BJ (cell line): ENCODE measurements at regions not wholly inside any gene's neighbourhood (a gene's known extent, or its start where the extent isn't known, plus 50 kb on each side); places are given as distances from the start of the nearest gene placed in this dataset.

Experiments used
- CTCF ChIA-PET: fragments of 350-600 bp; formaldehyde crosslinking; extraction: SDS; loops from one replicate; lab custom pipeline; 2021; ENCODE audit warnings: antibody characterized with exemption, inconsistent platforms; lab: Yijun Ruan, JAX
- POLR2A ChIA-PET: fragments of 300-600 bp; sonication (Branson Sonifier 250); formaldehyde crosslinking; extraction: SDS; loops from one replicate; lab custom pipeline; 2021; ENCODE audit warnings: antibody characterized with exemption; lab: Charles Lee
- DNase-seq: peaks from one replicate; pipeline ENCODE4 v3.0.0-alpha.2; 2011; ENCODE audit warnings: low read depth
- H3K27me3 ChIP-seq: 2 replicates; pipeline ENCODE4 v1.6.0; 2011; ENCODE audit warnings: low read length; ENCODE audit not compliant: control insufficient read depth, insufficient read depth
- H3K36me3 ChIP-seq: 2 replicates; pipeline ENCODE4 v1.5.1; 2011; ENCODE audit warnings: low read length; ENCODE audit not compliant: control insufficient read depth, insufficient read depth
- H3K4me3 ChIP-seq: 2 replicates; pipeline ENCODE4 v1.5.1; 2011; ENCODE audit warnings: low read depth, mild to moderate bottlenecking, control low read depth, low read length
- CTCF ChIP-seq: IDR thresholded peaks from 2 replicates; pipeline ENCODE4 v1.5.1; 2011; ENCODE audit warnings: low read depth, mild to moderate bottlenecking, control low read depth, inconsistent platforms, low read length, moderate library complexity; ENCODE audit not compliant: insufficient read depth

DNA sequence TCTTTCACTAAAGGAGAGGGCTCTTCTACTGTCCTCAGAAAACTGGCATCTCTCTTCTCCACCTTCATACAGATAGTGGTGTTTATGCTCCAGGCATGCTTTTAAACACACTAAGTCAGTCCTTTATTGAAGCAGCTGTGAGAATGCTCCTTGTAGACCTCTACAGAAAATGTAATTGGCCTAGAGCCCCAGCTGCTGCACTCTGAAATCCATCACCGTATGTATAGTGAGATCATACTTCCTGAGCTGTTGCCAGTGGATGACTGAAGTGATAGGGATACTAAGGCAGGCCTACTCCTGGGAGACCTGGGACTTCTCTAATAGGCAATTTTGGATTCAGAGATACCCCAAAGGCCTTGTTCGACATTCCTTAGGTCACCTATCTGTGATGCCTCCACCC is 535.4 kb downstream of the RPS29 start:
- Histone ChIP-seq H3K27me3 (no peaks in the 10 kb centered on the region), H3K4me3 (no peak overlapping the region), H3K36me3 (no peaks in the 10 kb centered on the region)
- no peak for TF ChIP-seq CTCF
- POLR2A ChIA-PET = no interaction called here
- no peak for DNase-seq
- CTCF ChIA-PET = interaction anchor here (0.5 kb wide), 1 partner anchor 324 kb away, joined by 3 read pairs; no protein-coding TSS in a partner anchor

GRCh38 chr14:49049711-49050110 is 536.5 kb downstream of the RPS29 start:
- Histone ChIP-seq H3K36me3 (no peaks in the 10 kb centered on the region), H3K4me3 (no peak overlapping the region), H3K27me3 (no peaks in the 10 kb centered on the region)
- ChIA-PET POLR2A (no interaction called here), CTCF (interaction anchor here (1.6 kb wide), 1 partner anchor 9 kb away, joined by 3 read pairs; no protein-coding TSS in a partner anchor)
- TF ChIP-seq CTCF = no peak
- no peak for DNase-seq

DNA sequence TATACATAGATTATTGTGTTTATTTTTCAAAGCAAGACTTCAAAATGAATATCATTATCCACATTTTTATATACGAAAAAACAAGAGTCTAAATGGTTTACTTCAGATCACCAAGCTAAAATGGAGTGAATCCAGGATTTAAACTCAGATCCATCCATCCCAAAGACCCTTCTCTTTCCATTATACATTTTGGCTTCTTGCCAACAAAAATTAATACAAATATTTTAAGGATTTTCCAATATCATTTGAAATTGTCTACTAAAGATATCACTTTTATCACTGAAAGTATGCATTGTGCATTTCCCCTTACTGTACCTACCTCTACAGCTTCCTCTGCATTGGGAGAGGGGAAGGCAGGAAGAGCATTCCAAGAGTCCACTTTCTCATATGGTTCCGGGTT is 541.2 kb downstream of the RPS29 start:
- ChIA-PET CTCF (interaction anchor here (0.6 kb wide), 1 partner anchor 109 kb away, joined by 3 read pairs; no protein-coding TSS in a partner anchor), POLR2A (no interaction called here)
- no peak for DNase-seq
- H3K27me3 ChIP-seq = no peaks in the 10 kb centered on the region
- no peaks in the 10 kb centered on the region for H3K36me3 ChIP-seq
- no peak overlapping the region for H3K4me3 ChIP-seq
- no peak for TF ChIP-seq CTCF

- no peak for TF ChIP-seq CTCF
- H3K27me3 ChIP-seq = no peaks in the 10 kb centered on the region
- POLR2A ChIA-PET = no interaction called here
- H3K36me3 ChIP-seq = no peaks in the 10 kb centered on the region
- DNase-seq = no peak
- CTCF ChIA-PET = no interaction called here
- H3K4me3 ChIP-seq = no peak overlapping the region
These were observed 549.1 kb downstream of the RPS29 start for GRCh38 chr14:49036984-49037516.

DNA sequence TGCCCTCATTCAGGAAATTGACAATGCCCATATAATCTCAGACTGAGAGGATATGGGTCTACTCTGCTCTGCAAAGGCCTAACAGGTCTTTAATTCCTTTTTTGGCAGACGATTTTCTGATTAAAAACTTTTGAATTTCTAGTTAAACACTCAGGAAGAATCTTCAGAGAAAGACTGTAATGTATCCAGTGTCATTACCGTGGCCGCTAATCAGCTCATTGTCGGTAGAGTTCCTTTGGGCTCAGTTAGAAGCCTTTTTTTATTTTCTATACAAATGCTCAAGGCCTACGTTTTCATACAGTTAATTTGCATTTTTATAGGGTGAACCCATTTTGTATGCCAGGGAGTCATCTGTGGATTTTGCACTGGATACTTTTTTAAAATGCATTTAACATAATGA is 549.9 kb downstream of the RPS29 start:
- DNase-seq = no peak
- TF ChIP-seq CTCF = no peak
- Histone ChIP-seq H3K4me3 (no peak overlapping the region), H3K36me3 (no peaks in the 10 kb centered on the region), H3K27me3 (no peaks in the 10 kb centered on the region)
- POLR2A ChIA-PET = no interaction called here
- CTCF ChIA-PET = no interaction called here
